Endodermal cell (in vitro differentiated cells): ENCODE measurements at regions not wholly inside any gene's neighbourhood (a gene's known extent, or its start where the extent isn't known, plus 50 kb on each side); places are given as distances from the start of the nearest gene placed in this dataset.

Experiments used
- DNase-seq: peaks from one replicate; pipeline ENCODE4 v3.0.0-alpha.2; 2017
- H3K27ac ChIP-seq: 2 replicates; pipeline ENCODE4 v1.5.1; 2013; ENCODE audit warnings: mild to moderate bottlenecking, low read depth, low read length, moderate library complexity
- H3K27me3 ChIP-seq: 2 replicates; pipeline ENCODE4 v1.6.1; 2013; ENCODE audit warnings: mild to moderate bottlenecking, low read length, moderate library complexity; ENCODE audit not compliant: insufficient read depth, control insufficient read depth, poor library complexity, severe bottlenecking
- H3K36me3 ChIP-seq: 2 replicates; pipeline ENCODE4 v1.7.0; 2013; ENCODE audit warnings: mild to moderate bottlenecking, low read length, moderate library complexity; ENCODE audit not compliant: control insufficient read depth, insufficient read depth
- H3K4me1 ChIP-seq: one replicate; pipeline ENCODE4 v1.7.0; 2013; ENCODE audit warnings: low read length; ENCODE audit not compliant: control insufficient read depth, insufficient read depth
- H3K4me3 ChIP-seq: 2 replicates; pipeline ENCODE4 v1.5.1; 2013; ENCODE audit warnings: mild to moderate bottlenecking, low read length, moderate library complexity
- H3K9ac ChIP-seq: 2 replicates; pipeline ENCODE4 v1.6.1; 2013; ENCODE audit warnings: mild to moderate bottlenecking, low read length, moderate library complexity; ENCODE audit not compliant: poor library complexity, severe bottlenecking; ENCODE audit errors: extremely low read depth
- H3K9me3 ChIP-seq: 2 replicates; pipeline ENCODE4 v1.6.1; 2013; ENCODE audit warnings: mild to moderate bottlenecking, low read length, moderate library complexity; ENCODE audit not compliant: control insufficient read depth
- H3K27ac Mint-ChIP-seq: 2 replicates; pipeline ENCODE4 v1.8.0; 2020; ENCODE audit warnings: mixed read lengths
- H3K27me3 Mint-ChIP-seq: 2 replicates; pipeline ENCODE4 v1.8.0; 2021; ENCODE audit warnings: mild to moderate bottlenecking, mixed read lengths; ENCODE audit not compliant: insufficient read depth
- H3K36me3 Mint-ChIP-seq: 2 replicates; pipeline ENCODE4 v1.8.0; 2020; ENCODE audit warnings: low read depth, mixed read lengths
- H3K4me1 Mint-ChIP-seq: 2 replicates; pipeline ENCODE4 v1.8.0; 2020; ENCODE audit warnings: mixed read lengths
- H3K4me3 Mint-ChIP-seq: 2 replicates; pipeline ENCODE4 v1.8.0; 2020; ENCODE audit warnings: mild to moderate bottlenecking, moderate library complexity, mixed read lengths
- H3K9me3 Mint-ChIP-seq: 2 replicates; pipeline ENCODE4 v1.8.0; 2020; ENCODE audit warnings: mild to moderate bottlenecking, mixed read lengths
- CTCF ChIP-seq: fragments of 200-600 bp; sonication (generic); conservative IDR thresholded peaks from 2 replicates; pipeline ENCODE4 v1.5.0; 2021; ENCODE audit warnings: antibody characterized with exemption, mild to moderate bottlenecking
- WGBS, 2 experiments: methylation state at CpG; one replicate each; pipeline versions ENCODE4 v1.1.5 to v1.1.7; 2013; ENCODE audit warnings: missing lambda C conversion rate in 2 of 2, mixed read lengths in 1 of 2; ENCODE audit not compliant: insufficient coverage in 1 of 2, insufficient read length in 1 of 2; 5-methylcytosine and 5-hydroxymethylcytosine counted together

- H3K9ac ChIP-seq = no peak overlapping the region
- no peak overlapping the region for H3K4me3 Mint-ChIP-seq
- H3K27ac Mint-ChIP-seq = no peak overlapping the region
- no peaks in the 10 kb centered on the region for H3K36me3 ChIP-seq
- no peaks in the 10 kb centered on the region for H3K4me1 ChIP-seq
- H3K9me3 Mint-ChIP-seq = no peaks in the 10 kb centered on the region
- no peaks in the 10 kb centered on the region for H3K27me3 Mint-ChIP-seq
- H3K4me3 ChIP-seq = no peak overlapping the region
- H3K27ac ChIP-seq = no peak overlapping the region
- H3K4me1 Mint-ChIP-seq = peaks cover 19% of the 10 kb centered on the region
- TF ChIP-seq CTCF = no peak
- no peaks in the 10 kb centered on the region for H3K36me3 Mint-ChIP-seq
- no peaks in the 10 kb centered on the region for H3K9me3 ChIP-seq
- no peaks in the 10 kb centered on the region for H3K27me3 ChIP-seq
- no peak for DNase-seq
- WGBS, 2 experiments = 93% methylated on average over 1 of the region's 2 CpGs; no CpG with 5 or more reads in 1 of the 2 experiments
Observed at GRCh38 chr15:50824514-50824913, 59.0 kb upstream of the SPPL2A start.

- no peak overlapping the region for H3K4me3 Mint-ChIP-seq
- H3K9me3 Mint-ChIP-seq = no peaks in the 10 kb centered on the region
- H3K36me3 ChIP-seq = no peaks in the 10 kb centered on the region
- no peak overlapping the region for H3K27ac ChIP-seq
- no peak overlapping the region for H3K27ac Mint-ChIP-seq
- no peak overlapping the region for H3K4me3 ChIP-seq
- H3K9ac ChIP-seq = no peak overlapping the region
- H3K36me3 Mint-ChIP-seq = no peaks in the 10 kb centered on the region
- TF ChIP-seq CTCF = no peak
- peaks cover 11% of the 10 kb centered on the region for H3K4me1 Mint-ChIP-seq
- H3K27me3 ChIP-seq = no peaks in the 10 kb centered on the region
- no peaks in the 10 kb centered on the region for H3K27me3 Mint-ChIP-seq
- no peaks in the 10 kb centered on the region for H3K4me1 ChIP-seq
- no peaks in the 10 kb centered on the region for H3K9me3 ChIP-seq
- DNase-seq = no peak
- WGBS, 2 experiments = 20 to 33% methylated on average over 1 to 3 of the region's 3 CpGs
Observed at GRCh38 chr15:50823281-50823680, 57.8 kb upstream of the SPPL2A start.

GRCh38 chr15:50821476-50821875 lies 56.0 kb upstream of the SPPL2A start:
- Histone ChIP-seq H3K4me3 (no peak overlapping the region), H3K9me3 (no peaks in the 10 kb centered on the region), H3K27ac (no peak overlapping the region), H3K9ac (no peak overlapping the region), H3K36me3 (no peaks in the 10 kb centered on the region), H3K27me3 (no peaks in the 10 kb centered on the region), H3K4me1 (no peaks in the 10 kb centered on the region)
- H3K4me3 Mint-ChIP-seq = no peak overlapping the region
- DNase-seq = no peak
- no peaks in the 10 kb centered on the region for H3K27me3 Mint-ChIP-seq
- no peak for TF ChIP-seq CTCF
- no peaks in the 10 kb centered on the region for H3K36me3 Mint-ChIP-seq
- WGBS, 2 experiments = 83 to 95% methylated on average over 1 to 3 of the region's 3 CpGs
- H3K4me1 Mint-ChIP-seq = peaks cover 10% of the 10 kb centered on the region
- H3K9me3 Mint-ChIP-seq = no peaks in the 10 kb centered on the region
- no peak overlapping the region for H3K27ac Mint-ChIP-seq
